ENCODE measurements at regions not wholly inside any gene's neighbourhood (a gene's known extent, or its start where the extent isn't known, plus 50 kb on each side); places are given as distances from the start of the nearest gene placed in this dataset.

- TF ChIP-seq ZFX (IDR thresholded peaks at IDR 0.05): no peak
- TF ChIP-seq CTCF (conservative IDR thresholded peaks at IDR 0.05): no peak
- no peak overlapping the region; the same call in 1 of the 2 replicates for H3K27ac ChIP-seq
Observed at GRCh38 chr1:234539666-234540403, 60.9 kb upstream of the TARBP1 start.

GRCh38 chr1:234538930-234539649, 60.1 kb upstream of the TARBP1 start:
- no peak for TF ChIP-seq CTCF (conservative IDR thresholded peaks at IDR 0.05)
- TF ChIP-seq ZFX (IDR thresholded peaks at IDR 0.05): no peak

GRCh38 chr1:234538062-234538731, 59.2 kb upstream of the TARBP1 start:
- TF ChIP-seq ZFX (IDR thresholded peaks at IDR 0.05): no peak
- TF ChIP-seq CTCF (conservative IDR thresholded peaks at IDR 0.05): no peak
- no peak overlapping the region for H3K27ac ChIP-seq

More at GRCh38 chr1:234538930-234539649, 60.1 kb upstream of the TARBP1 start:
- H3K27ac ChIP-seq: no peak overlapping the region

GRCh38 chr1:234537236-234537635, 58.3 kb upstream of the TARBP1 start:
- H3K27ac ChIP-seq: no peak overlapping the region

GRCh38 chr1:234536741-234537140, 57.8 kb upstream of the TARBP1 start:
- TF ChIP-seq CTCF (conservative IDR thresholded peaks at IDR 0.05): no peak
- TF ChIP-seq ZFX (IDR thresholded peaks at IDR 0.05): no peak
- H3K27ac ChIP-seq: no peak overlapping the region; the same call in 1 of the 2 replicates

More at GRCh38 chr1:234537236-234537635, 58.3 kb upstream of the TARBP1 start:
- TF ChIP-seq ZFX (IDR thresholded peaks at IDR 0.05) (no peak), CTCF (conservative IDR thresholded peaks at IDR 0.05) (no peak)

- H3K27ac ChIP-seq: peak overlapping the region; percentile 49
- TF ChIP-seq ZFX (IDR thresholded peaks at IDR 0.05): no peak
- no peak for TF ChIP-seq CTCF (conservative IDR thresholded peaks at IDR 0.05)
Observed at GRCh38 chr1:234535763-234536515, 57.0 kb upstream of the TARBP1 start.
